HAP-1 (cell line): ENCODE measurements at regions not wholly inside any gene's neighbourhood (a gene's known extent, or its start where the extent isn't known, plus 50 kb on each side); places are given as distances from the start of the nearest gene placed in this dataset.
A peak's percentile ranks its signal among the peaks of the same experiment; 100 is the strongest.

Experiments
- DNase-seq, 2 experiments: peaks; one replicate each; pipeline ENCODE4 v3.0.0-alpha.2; 2016 to 2020; ENCODE audit warnings: low spot score in 2 of 2
- H3K27me3 ChIP-seq: fragments of 250-450 bp; sonication (Bioruptor Pico); 2 replicates; pipeline ENCODE4 v1.5.1; 2020; ENCODE audit warnings: low read depth, mild to moderate bottlenecking, moderate library complexity
- H3K36me3 ChIP-seq: fragments of 250-450 bp; sonication (Bioruptor Pico); replicated peaks from 2 replicates; pipeline ENCODE4 v1.5.1; 2020; ENCODE audit warnings: mild to moderate bottlenecking
- H3K4me1 ChIP-seq: fragments of 250-450 bp; sonication (Bioruptor Pico); 2 replicates; pipeline ENCODE4 v1.5.1; 2020; ENCODE audit warnings: mild to moderate bottlenecking
- H3K4me3 ChIP-seq: fragments of 250-450 bp; sonication (Bioruptor Pico); 2 replicates; pipeline ENCODE4 v1.5.1; 2020; ENCODE audit warnings: mild to moderate bottlenecking, moderate library complexity
- H3K9me3 ChIP-seq: fragments of 250-450 bp; sonication (Bioruptor Pico); 2 replicates; pipeline ENCODE4 v1.5.1; 2020; ENCODE audit warnings: mild to moderate bottlenecking, moderate library complexity
- in situ Hi-C: fragments of 300-500 bp; cut with MboI; formaldehyde crosslinking; loops from 3 replicates; pipeline ENCODE4 v1.14.3; 2020; ENCODE audit warnings: low sequenced_read_pairs, inconsistent platforms, mixed read lengths

GRCh38 chr1:81547912-81548303 lies 252.8 kb upstream of the ADGRL2 start:
- in situ Hi-C loops, result loop anchor here (10.0 kb wide), 1 partner anchor 133 kb away; no protein-coding TSS in a partner anchor
- no peaks in the 10 kb centered on the region for H3K27me3 ChIP-seq
- DNase-seq, result peak in 1 of 2 experiments; percentile 68

DNA sequence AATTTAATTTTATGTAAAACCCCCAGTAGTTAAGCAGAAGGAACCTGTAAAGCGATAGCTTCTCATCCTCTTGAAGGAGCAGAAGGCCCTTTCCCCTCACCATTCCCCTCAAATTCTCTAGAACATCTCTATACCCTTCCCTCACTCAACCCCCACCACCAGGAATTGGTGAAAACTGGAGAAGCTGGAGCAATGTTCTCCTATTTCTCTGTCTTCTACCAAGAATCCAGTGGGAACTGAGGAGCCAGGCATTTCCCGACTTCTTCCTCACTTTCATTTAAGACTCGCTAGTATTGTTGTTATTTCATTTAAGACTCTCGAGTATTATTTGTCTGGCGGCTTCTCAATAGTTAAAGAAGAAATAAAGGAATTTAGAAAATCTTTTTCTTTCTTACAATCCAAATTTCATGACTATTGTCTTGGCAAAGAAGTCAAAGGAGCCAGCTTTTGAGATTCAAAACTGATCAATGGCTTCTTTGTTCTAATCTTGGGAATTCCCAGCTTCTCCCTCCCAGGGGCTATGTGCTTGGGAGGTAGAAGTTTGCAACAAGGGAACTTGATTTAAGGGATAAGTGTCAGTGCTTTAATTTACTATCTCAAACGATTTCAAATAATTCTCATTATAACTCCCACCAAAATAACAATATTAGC lies 253.3 kb upstream of the ADGRL2 start:
- no peaks in the 10 kb centered on the region for H3K27me3 ChIP-seq
- peak; percentile 71 to 97 for DNase-seq
- in situ Hi-C loops, result loop anchor here (10.0 kb wide), 1 partner anchor 133 kb away; no protein-coding TSS in a partner anchor
- H3K4me3 ChIP-seq, result no peak overlapping the region
- no peaks in the 10 kb centered on the region for H3K9me3 ChIP-seq
- H3K4me1 ChIP-seq, result peaks cover 36% of the 10 kb centered on the region
- no peaks in the 10 kb centered on the region for H3K36me3 ChIP-seq

More at GRCh38 chr1:81547912-81548303, 252.8 kb upstream of the ADGRL2 start:
- H3K4me3 ChIP-seq, result no peak overlapping the region
- H3K9me3 ChIP-seq, result no peaks in the 10 kb centered on the region
- peaks cover 36% of the 10 kb centered on the region for H3K4me1 ChIP-seq
- H3K36me3 ChIP-seq, result no peaks in the 10 kb centered on the region

GRCh38 chr1:81545734-81546133 lies 255.0 kb upstream of the ADGRL2 start:
- Histone ChIP-seq H3K4me3 (no peak overlapping the region), H3K36me3 (no peaks in the 10 kb centered on the region), H3K9me3 (no peaks in the 10 kb centered on the region), H3K27me3 (no peaks in the 10 kb centered on the region), H3K4me1 (peaks cover 37% of the 10 kb centered on the region)
- DNase-seq, result no peak
- in situ Hi-C loops, result loop anchor here (10.0 kb wide), 1 partner anchor 131 kb away; no protein-coding TSS in a partner anchor

- no peak overlapping the region for H3K4me3 ChIP-seq
- DNase-seq, result no peak
- peaks cover 30% of the 10 kb centered on the region for H3K4me1 ChIP-seq
- H3K9me3 ChIP-seq, result no peaks in the 10 kb centered on the region
- no peaks in the 10 kb centered on the region for H3K36me3 ChIP-seq
- no peaks in the 10 kb centered on the region for H3K27me3 ChIP-seq
- in situ Hi-C loops, result loop anchor here (10.0 kb wide), 1 partner anchor 129 kb away; no protein-coding TSS in a partner anchor
Observed at GRCh38 chr1:81543764-81544163, 257.0 kb upstream of the ADGRL2 start.

- in situ Hi-C loops, result loop anchor here (10.0 kb wide), 1 partner anchor 127 kb away; no protein-coding TSS in a partner anchor
- no peaks in the 10 kb centered on the region for H3K36me3 ChIP-seq
- no peaks in the 10 kb centered on the region for H3K27me3 ChIP-seq
- peaks cover 18% of the 10 kb centered on the region for H3K4me1 ChIP-seq
- H3K4me3 ChIP-seq, result no peak overlapping the region
- no peak for DNase-seq
- H3K9me3 ChIP-seq, result no peaks in the 10 kb centered on the region
Observed at GRCh38 chr1:81542196-81542595, 258.5 kb upstream of the ADGRL2 start.

GRCh38 chr1:81540216-81540615 lies 260.5 kb upstream of the ADGRL2 start:
- no peak overlapping the region for H3K4me3 ChIP-seq
- H3K36me3 ChIP-seq, result no peaks in the 10 kb centered on the region
- no peaks in the 10 kb centered on the region for H3K27me3 ChIP-seq
- in situ Hi-C loops, result loop anchor here (10.0 kb wide), 1 partner anchor 125 kb away; no protein-coding TSS in a partner anchor
- no peaks in the 10 kb centered on the region for H3K9me3 ChIP-seq
- no peak for DNase-seq
- peaks cover 2% of the 10 kb centered on the region; the same call in 1 of the 2 replicates for H3K4me1 ChIP-seq

DNA sequence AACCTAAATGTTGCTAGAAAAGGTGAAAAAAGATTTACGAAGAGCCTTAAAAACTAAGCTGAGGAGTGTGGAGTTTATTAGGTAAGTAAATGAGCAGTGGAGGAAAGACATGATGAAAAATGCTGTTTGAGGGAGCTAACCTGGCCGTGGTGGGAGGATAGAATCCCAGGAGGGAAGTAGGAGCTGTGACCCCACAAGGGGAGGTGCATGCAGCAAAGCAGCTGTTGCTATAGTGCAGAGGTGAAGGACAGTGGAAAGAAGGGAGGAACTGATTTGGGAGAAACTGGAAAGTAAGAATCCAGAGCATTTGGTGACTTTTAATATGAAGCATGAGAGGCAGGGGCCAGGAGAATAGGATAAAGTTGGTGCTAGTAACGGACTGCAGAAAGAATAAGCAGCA lies 271.7 kb upstream of the ADGRL2 start:
- DNase-seq, result no peak
- no peaks in the 10 kb centered on the region for H3K9me3 ChIP-seq
- H3K4me3 ChIP-seq, result no peak overlapping the region
- in situ Hi-C loops, result no loop called here
- no peaks in the 10 kb centered on the region for H3K27me3 ChIP-seq
- no peaks in the 10 kb centered on the region for H3K36me3 ChIP-seq
- H3K4me1 ChIP-seq, result no peaks in the 10 kb centered on the region

DNA sequence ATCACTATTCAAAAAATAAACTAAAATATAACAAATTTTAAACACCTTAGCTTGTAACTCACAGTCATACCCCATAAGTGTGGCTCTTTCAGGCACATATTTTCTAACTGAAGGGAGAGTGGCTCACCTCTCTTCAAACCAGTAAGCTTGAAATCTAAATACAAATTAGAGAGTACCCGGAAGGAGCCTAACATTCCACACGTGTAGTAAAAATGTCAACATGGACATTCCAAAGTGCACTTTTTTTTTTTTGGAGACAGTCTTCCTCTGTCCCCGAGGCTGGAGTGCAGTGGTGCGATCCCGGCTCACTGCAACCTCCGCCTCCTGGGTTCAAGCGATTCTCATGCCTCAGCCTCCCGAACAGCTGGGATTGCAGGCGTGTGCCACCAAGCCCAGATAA lies 275.6 kb upstream of the ADGRL2 start:
- in situ Hi-C loops, result no loop called here
- Histone ChIP-seq H3K4me1 (no peaks in the 10 kb centered on the region), H3K9me3 (no peaks in the 10 kb centered on the region)

DNA sequence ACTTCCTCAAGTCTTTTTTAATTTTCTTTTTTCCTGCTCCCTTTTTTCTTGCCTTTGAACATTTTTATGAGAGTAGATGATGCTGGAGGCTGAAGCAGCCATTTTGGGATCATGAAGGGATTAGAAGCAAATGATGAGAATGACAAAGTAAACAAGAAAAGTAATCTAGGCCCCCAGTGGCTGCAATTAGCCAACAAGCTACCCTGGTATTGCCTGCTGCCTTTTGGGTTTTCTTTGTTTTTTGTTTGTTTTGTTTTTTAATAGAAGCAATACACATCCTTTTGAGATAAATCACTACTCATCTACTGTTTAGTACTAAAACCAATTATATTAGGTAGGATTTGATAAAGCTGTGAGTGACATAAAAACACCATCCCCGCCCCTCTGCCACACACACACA lies 280.7 kb upstream of the ADGRL2 start:
- no peaks in the 10 kb centered on the region for H3K36me3 ChIP-seq
- DNase-seq, result no peak
- H3K4me3 ChIP-seq, result no peak overlapping the region
- in situ Hi-C loops, result no loop called here
- H3K9me3 ChIP-seq, result no peaks in the 10 kb centered on the region
- no peaks in the 10 kb centered on the region for H3K27me3 ChIP-seq
- peaks cover 5% of the 10 kb centered on the region; the same call in 1 of the 2 replicates for H3K4me1 ChIP-seq

More for the DNA sequence above, 275.6 kb upstream of the ADGRL2 start:
- Histone ChIP-seq H3K27me3 (no peaks in the 10 kb centered on the region), H3K4me3 (no peak overlapping the region), H3K36me3 (no peaks in the 10 kb centered on the region)
- no peak for DNase-seq

DNA sequence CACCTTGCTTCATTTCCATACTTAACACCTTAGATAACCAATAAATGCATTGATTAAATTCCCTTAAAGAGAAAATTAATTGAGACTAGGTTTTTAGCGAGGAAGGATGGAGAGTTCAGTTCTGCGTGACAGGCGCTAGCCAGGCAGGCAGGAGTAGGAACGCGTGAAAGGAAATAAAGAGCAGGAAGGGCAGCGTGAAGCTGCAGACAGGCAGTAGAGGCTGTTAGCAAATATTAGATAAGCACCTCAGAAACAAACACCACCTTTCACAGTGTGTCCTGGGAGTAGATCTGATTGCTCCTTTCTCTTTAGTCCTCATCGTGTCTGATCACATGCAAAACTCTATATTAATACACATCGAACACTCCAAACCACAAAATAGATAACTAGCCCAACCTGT lies 282.7 kb upstream of the ADGRL2 start:
- H3K36me3 ChIP-seq, result no peaks in the 10 kb centered on the region
- peaks cover 20% of the 10 kb centered on the region for H3K4me1 ChIP-seq
- in situ Hi-C loops, result no loop called here
- no peak overlapping the region for H3K4me3 ChIP-seq
- H3K27me3 ChIP-seq, result no peaks in the 10 kb centered on the region
- DNase-seq, result no peak
- no peaks in the 10 kb centered on the region for H3K9me3 ChIP-seq

GRCh38 chr1:81513796-81514354 lies 286.9 kb upstream of the ADGRL2 start:
- Histone ChIP-seq H3K27me3 (no peaks in the 10 kb centered on the region), H3K9me3 (no peaks in the 10 kb centered on the region), H3K36me3 (no peaks in the 10 kb centered on the region), H3K4me3 (no peak overlapping the region), H3K4me1 (peaks cover 57% of the 10 kb centered on the region)
- DNase-seq, result no peak
- in situ Hi-C loops, result no loop called here

DNA sequence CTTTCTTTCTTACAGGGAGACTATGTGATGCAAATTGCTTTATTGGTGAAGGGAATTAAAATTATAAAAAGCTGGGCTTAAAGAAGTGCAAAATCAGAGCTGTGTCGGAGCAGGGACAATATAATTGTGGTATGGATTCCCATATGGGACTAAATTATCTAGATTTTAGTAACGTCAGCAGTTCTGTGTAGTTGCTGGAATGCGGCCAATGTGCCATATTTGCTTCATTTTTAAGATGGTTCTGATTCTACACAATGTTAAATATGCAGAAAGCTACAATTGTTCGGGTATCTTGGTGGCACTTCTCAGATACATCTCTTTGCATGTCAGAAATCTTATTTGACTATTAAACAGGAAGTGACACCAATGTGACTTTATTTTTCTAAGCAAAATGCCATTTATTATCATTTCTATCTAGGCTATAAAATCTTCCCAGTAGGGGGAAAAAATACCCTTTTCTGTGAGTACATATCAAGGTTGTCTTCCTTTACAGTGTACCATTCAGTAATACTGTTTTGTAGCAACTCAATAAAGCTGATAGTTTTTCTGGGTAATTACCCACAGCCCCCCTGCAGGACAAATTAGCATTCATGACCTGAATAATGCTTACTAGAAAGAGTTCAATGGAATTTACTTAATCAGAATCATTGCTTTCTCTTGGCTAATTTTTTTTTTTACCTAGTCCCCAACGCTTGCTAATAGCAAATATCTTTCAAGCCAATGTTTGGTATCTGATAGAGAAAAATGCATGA lies 288.3 kb upstream of the ADGRL2 start:
- Histone ChIP-seq H3K4me1 (peaks cover 61% of the 10 kb centered on the region), H3K36me3 (no peaks in the 10 kb centered on the region), H3K27me3 (no peaks in the 10 kb centered on the region), H3K4me3 (no peak overlapping the region), H3K9me3 (no peaks in the 10 kb centered on the region)
- in situ Hi-C loops, result no loop called here
- peak; percentile 73 to 89 for DNase-seq

GRCh38 chr1:81511281-81511680 lies 289.5 kb upstream of the ADGRL2 start:
- DNase-seq, result no peak
- in situ Hi-C loops, result no loop called here
- Histone ChIP-seq H3K36me3 (no peaks in the 10 kb centered on the region), H3K4me1 (peaks cover 72% of the 10 kb centered on the region), H3K4me3 (no peak overlapping the region), H3K9me3 (no peaks in the 10 kb centered on the region), H3K27me3 (no peaks in the 10 kb centered on the region)

DNA sequence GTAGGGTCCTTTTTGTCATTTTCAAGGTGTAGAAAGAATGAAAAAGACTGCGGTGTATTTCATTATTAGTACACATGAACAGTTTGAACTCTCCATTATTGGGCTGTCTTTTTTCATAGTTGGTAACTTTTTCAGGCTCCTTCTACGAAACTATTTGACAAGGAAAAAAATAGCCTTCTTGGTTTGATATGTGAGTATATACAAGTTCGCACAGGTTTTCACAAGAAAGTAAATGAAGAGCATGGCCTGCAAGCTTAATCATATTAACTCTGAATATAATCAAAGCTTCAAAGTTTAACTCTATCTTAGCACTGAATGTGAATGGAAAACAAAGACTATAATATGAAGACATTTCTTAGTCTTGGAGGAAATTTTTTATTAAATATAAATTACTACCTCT lies 290.0 kb upstream of the ADGRL2 start:
- H3K9me3 ChIP-seq, result no peaks in the 10 kb centered on the region
- no peaks in the 10 kb centered on the region for H3K27me3 ChIP-seq
- no peak overlapping the region for H3K4me3 ChIP-seq
- H3K4me1 ChIP-seq, result peaks cover 70% of the 10 kb centered on the region
- H3K36me3 ChIP-seq, result no peaks in the 10 kb centered on the region
- in situ Hi-C loops, result no loop called here
- no peak for DNase-seq
